Superior temporal gyrus (tissue), 1 donor: ENCODE measurements at regions not wholly inside any gene's neighbourhood (a gene's known extent, or its start where the extent isn't known, plus 50 kb on each side); places are given as distances from the start of the nearest gene placed in this dataset.
"Not testable (repeated sequence)": the region's sequence is repeated elsewhere in the genome, so short reads cannot be mapped to it uniquely, and the experiment has no call there.

Experiments
- DNase-seq: peaks from one replicate; pipeline ENCODE4 v3.0.0-alpha.2; 2016; ENCODE audit errors: extremely low spot score

DNA sequence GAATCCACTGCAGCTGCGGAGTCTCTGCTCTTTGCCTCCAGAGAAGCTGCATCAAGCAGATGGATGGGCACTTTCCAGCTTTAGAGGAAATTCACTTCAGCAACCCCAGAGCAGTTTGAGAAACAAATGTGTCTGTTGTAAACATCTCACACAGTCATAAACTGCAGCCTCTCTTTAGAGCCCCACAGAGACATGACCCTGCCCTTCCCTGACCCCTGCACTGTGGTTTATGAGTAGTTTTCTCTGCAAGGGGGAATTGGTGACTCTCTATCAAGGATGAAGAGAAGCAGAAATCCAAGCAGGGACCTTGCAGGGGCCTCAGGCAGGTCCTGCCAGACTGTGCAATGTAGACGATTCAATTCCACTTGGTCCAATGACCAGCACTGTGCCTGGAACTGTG, 160.2 kb downstream of the SH2D4B start:
- DNase-seq, result no peak

DNA sequence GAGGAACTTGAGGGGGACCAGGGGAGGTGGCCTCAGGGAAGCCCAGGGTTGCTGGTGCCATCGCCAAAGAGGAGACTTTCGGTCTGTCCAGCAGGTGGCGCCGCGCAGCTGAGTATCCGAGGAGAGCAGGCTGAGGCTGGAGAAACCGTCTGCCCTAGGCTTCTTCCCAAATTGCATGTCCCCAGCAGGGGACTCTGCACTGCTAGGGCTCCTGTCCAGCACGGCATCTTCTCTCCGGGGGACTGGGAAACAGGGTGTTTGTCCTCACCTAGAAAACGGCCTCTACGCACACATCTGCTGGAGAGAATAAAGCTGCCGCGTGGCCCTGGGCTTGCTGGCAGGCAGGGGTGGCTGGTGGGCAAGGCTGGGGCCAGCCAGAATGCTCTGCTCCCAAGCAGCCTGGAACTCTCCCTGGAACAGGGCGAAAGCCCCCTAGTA, 161.9 kb downstream of the SH2D4B start:
- peak; percentile 88 for DNase-seq

DNA sequence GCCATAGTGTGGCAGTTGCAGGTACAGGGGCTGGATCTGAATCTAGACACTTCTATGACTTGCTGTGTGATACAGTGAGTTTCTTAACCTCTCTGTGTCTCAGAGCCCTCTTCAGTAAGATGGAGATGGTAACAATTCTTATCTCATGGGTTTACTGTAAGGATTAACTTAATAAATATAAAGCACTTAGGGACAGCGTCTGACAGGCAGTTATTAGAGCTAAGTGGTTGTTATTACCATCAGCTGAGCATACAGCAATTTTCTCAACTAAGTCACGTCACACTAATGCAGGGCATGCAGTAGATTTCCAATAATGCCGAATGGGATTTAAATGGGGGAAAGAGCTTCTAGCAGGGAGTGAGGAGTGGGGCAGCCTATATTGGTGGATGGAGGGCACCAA, 162.6 kb downstream of the SH2D4B start:
- DNase-seq, result no peak

DNA sequence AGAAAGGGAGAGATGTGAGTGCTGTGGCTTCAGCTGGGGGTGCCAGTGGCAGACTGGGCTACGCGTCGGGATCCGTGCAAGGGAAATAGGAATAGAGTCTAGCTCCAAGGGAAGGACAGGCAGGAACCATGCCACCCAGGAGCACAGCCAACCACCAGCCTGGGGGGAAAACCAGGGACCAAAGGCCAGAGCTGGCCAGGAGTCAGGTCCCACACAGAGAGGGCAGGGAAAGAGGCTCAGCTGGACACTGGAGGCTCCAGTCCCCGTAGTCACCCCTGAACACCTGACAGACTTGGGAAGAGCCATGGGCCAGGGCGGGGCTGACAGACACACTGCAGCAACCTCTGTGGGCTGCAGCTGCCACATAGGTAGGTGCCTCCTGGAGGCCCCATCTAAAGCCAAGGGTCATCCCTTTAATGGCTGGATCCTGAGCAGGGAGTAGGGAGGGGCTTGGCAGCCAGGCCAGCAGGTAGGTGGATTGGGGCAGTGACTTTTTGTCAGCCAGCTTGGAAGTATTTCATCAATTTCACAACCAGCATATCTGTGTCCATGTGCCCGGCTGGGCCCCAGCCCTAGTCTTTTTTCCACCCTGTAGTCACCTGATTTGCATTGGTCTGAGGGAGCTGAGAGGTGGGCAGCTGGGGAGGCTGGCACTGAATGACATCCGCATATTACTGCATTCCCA, 163.2 kb downstream of the SH2D4B start:
- DNase-seq, result no peak

DNA sequence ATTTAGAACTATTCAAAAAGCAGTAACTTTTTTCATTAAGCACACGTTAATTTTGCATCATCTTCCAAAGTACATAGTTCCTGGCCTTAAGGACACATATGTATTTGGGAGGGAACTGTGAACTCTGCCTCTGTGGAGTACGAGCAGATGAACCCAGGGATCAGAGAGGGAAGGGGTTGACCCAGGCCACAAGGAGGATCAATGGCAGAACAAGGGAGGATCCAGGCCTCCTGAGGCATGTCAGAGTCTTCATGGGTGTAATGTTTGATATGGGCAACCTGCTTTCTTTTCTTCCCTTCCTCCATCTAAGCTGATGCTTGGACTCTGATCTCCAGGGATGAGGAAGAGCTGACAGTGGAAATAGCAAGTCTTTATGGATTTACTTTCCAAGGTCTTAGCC, 164.0 kb downstream of the SH2D4B start:
- no peak for DNase-seq

DNA sequence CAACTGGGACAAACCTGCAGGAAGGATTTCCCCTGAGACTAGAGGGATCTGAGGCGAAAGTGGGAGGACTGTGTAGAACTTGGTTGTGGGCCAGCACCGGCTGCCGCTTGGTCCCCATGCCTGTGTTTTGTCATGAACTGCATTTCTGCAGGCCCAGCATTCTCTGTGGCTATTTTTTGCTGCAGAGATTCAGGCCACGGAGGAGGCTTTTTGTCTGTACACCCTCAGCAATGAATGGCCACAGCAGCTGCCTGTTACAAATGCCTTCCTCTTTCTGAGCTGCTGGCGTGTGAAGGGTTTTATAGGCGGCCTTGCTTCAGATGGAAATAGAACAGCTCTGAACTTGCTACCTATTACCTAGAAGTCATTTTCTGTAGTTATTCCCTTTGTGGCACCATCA, 164.4 kb downstream of the SH2D4B start:
- peak; percentile 67 for DNase-seq

DNA sequence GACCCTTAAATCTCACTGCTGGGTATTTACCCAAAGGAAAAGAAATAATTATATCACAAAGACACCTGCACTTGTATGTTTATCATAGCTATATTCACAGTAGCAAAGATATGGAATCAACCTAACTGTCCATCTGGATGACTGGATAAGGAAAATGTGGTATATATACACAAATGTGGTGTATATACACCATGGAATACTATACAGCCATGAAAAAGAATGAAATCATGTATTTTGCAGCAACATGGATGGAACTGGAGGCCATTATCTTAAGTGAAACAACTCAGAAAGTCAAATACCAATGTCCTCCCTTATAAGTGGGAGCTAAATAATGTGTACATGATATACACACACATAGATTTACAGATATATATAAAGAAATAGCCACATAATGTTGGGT, 168.2 kb downstream of the SH2D4B start:
- DNase-seq, result no peak

DNA sequence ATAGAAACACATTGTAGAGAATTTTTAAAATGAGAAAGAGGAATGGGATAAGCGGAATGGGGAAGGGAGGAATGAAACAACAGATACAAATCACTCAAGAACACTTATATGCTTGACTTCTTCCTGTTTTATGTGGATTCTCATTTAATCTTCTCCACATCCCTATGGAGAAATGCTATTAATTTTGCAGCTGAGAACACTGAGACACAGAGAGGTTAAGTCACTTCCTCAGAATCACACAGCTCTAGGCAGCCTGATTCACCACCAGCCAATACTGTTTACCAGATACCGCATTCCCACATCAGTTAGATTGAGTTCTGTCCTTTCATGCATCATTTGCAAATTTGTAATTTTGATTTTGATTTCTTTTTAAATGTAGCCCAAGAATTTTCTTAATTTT, 170.5 kb downstream of the SH2D4B start:
- DNase-seq, result no peak

DNA sequence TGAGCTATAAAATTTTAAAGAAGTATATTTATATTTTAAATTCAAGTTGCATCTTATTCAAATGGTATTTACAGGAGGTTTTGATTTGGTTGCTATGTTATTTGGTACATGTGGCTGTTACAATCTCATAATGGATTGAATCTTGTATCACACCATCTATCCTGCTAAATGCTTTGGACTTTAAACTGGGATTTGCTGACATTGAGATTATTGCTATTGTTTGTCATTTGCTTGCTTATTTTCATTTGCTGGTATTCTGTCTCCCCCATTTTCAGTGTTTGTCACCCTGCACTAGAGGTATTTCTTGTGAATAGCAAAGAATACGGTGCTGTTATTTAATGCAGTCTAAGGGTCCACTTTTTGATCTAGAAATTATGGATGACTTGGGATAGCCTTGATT, 171.1 kb downstream of the SH2D4B start:
- DNase-seq, result no peak

DNA sequence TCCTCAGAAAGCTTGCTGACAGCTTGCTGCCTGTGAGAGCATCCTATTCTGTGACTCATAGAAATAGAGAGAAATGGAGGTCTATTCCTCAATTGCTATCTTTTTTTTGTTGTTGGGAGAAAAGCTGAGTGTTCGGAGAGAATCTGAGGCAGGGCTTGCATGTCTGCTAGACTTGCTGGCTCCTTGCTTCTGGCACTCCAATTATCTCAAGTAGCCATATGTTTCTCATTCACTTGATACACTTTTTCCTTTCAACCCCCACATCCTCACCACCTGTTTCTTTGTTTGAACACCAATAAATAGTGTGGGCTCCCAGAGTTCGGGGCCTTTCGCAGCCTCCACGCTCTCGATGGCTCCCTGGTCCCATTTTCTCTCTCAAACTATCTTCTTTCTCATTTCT, 172.2 kb downstream of the SH2D4B start:
- no peak for DNase-seq

DNA sequence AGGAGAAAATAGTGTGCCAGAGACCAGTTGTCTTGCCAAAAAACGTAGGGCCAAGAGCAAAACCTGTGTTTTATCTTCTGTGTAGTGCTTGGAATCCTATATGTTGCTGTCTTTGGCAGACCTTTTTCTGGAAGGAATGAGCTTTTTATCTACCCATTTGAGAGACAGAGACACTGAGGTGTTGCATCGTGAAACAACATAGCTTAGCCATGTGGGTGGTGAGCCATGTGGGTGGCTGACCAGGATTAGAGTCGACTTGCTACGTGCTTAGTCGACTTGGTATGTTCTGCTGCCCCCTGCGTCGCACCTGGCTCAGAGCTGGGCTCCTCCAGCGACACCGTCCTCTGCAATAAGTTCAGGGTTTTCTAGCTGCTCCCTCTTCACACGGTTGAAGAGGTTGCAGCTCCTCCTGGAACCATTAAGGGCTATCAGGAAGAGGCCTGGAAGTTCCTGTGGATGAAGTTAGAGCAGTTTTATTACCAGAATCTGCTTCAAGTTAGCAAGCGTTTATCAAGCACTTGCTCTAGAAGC, 175.8 kb downstream of the SH2D4B start:
- DNase-seq, result no peak

DNA sequence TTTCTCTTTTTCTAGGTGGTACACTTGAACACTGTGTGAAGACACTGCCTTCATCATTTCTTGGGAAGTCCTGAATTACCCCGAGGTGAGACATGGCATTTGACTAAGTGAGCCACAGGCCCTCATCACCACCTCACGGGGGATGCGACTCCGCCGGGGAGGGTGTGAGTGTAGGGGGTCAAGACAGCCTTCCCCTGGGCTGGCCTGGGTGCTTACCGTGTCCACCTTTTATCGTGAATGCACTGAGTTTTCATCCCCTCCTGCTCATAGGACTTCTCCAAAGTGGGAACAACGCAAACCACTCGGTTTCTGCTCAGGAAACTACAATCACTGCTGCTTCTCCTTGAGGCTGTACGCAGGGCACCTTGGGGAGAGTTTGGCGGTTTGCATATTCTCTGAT, 176.9 kb downstream of the SH2D4B start:
- DNase-seq, result no peak

DNA sequence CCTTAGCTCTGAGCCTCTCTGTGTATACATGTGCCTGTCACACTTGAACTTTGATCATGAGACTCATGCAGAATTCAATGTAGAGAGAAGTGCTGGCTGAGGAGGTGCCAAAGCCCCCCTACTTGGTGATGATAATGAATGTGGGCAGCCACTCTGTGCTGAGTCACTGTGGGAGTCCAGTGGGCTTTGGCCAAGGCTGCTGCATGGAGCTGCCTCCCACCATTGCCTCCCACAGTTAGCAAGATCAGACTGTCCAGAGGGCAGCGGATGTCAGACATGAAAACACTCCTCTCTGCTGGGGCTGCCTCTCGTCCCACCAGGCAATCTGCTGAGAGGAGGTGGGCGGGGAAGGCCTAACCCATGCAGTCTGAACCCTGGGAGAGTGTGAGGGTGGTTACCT, 180.3 kb downstream of the SH2D4B start:
- no peak for DNase-seq

DNA sequence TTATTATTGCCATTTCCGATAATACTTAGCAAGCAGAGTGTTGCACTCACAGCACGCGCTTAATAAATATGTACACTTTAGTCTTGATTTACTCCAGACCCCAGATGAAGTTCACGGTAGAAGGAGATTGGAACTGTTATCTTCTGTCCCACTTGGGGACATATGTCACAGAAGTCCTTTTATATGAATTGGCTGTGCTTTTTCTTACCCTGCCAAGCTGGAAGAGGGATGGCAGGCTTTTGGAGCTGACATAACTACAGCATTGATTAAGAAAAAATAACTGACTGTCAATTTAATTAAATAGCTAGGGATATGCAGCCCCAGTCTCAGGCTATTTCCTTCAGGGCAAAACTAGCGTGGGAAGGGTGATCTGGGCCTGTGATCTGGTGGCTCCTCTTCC, 182.2 kb downstream of the SH2D4B start:
- DNase-seq, result no peak

DNA sequence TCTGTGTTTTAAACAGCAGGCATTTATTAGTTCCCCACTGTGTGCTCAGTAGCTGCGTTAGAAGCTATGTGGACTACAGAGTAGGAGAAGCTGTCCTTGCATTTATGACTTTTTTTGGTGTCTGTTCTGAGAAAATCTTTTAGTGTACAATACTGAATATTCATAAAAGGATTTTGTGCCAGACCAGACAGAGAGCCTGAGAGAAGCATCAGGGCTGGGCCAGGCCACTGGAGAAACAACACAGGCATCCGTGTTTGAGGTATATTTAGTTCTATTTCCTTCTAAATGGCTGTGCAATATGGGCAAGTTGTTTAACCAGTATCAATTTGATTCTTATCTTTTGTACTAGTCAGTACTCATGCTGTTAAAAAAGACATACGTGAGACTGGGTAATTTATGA, 182.8 kb downstream of the SH2D4B start:
- DNase-seq, result no peak

DNA sequence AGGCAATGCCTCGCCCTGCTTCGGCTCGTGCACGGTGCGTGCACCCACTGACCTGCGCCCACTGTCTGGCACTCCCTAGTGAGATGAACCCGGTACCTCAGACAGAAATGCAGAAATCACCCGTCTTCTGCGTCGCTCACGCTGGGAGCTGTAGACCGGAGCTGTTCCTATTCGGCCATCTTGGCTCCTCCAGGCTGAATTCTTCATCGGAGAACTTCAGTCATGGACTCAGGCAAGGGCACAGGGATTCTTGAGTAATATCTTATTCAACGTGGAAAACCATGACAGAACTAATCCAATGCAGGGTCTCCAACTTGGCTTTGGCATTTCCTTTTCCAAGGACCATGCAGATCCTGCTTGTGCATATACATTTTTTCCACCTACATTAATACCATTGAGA, 190.7 kb downstream of the SH2D4B start:
- DNase-seq, result not testable (repeated sequence)

DNA sequence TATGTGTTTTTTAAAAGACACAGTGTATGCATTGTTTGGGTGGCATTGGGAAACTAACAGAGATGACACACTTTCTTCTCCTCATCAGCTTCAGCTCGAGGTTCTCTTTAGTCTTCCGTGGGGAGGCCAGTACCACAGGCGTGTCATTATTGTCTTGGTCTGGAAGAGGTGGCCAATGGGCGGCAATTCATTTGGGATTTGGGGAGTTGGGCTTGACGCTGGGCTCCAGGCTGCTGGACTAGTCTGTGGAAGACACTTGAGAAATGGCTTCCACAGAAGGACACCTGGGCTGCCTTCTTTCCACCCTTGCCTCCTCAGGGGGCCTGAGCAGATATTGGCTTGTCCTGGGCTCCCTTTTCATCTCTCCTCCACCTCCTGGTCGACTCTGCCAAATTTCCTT, 192.2 kb downstream of the SH2D4B start:
- no peak for DNase-seq

DNA sequence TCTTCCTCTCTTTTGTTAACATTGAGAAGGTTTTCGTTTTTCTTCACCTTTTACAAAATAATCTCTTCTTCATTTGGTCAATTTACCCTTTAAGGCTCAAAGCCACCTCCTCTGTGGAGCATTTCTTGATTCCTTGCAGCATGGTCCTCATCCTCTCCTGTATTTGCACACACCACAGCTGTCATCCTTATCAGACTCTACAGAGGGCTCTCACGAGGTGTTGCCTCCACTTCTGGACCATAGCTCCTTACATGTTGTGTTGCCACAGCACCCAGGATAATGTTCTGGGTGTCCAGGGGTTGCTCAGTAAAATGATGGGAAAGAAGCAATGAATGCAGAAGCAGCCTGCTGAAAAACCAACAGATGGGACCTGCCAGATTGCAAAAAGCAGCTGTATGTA, 192.8 kb downstream of the SH2D4B start:
- no peak for DNase-seq

DNA sequence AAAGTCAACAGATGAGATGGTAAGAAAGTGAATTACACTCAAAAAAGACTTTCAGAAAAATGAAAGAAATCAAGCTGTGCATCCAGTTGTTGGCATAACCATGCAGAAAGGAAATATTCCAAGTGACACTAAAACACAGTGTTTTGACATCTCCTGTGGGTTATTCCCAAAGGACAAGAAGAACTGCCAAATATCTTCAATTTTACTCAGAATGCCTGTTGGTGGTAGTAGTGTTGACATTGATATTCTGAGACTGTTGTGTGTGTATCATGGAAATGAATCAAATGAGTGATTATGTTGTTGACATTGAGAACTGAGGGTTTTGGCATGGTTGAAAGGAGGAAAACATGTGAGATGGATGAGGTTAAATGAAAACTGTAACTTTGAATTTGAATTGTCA, 196.9 kb downstream of the SH2D4B start:
- DNase-seq, result no peak

DNA sequence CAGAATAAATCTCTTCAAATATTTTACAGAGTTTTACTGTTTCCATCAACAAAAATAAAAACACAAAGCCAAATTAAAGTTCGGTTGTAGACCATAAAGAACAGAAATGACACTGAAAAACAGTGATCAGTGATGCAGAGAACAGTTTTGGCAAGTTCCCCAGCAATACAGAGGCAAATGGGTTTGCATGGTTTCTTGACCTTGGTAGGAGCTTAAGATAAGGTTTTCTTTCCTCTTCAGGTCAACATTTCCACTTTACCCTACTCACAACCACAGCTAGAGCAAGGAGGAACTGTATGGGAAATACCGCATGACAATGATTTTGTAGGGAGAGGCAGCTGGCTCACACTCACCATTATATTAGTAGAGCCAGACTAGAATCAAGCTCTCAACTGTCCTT, 199.5 kb downstream of the SH2D4B start:
- no peak for DNase-seq

DNA sequence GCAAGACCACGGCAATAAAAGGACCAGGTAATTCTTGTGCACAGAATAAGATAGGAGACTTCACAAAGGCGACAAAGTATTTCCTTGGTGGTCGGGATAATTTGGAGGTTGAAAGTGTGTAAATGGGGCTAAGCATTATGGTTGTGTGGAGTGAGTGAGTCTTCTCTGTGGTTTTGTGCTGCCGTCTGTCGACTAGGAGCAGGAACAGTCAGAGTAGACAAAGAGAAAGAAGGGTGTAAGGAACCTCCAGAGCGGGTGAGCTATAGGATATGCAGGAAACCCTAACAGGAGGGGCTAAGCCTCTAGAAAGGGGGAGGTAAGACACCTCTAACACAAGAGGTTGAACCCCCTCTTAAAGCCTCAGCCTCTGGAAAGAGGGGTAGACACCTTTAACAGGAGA, 201.6 kb downstream of the SH2D4B start:
- DNase-seq, result no peak

DNA sequence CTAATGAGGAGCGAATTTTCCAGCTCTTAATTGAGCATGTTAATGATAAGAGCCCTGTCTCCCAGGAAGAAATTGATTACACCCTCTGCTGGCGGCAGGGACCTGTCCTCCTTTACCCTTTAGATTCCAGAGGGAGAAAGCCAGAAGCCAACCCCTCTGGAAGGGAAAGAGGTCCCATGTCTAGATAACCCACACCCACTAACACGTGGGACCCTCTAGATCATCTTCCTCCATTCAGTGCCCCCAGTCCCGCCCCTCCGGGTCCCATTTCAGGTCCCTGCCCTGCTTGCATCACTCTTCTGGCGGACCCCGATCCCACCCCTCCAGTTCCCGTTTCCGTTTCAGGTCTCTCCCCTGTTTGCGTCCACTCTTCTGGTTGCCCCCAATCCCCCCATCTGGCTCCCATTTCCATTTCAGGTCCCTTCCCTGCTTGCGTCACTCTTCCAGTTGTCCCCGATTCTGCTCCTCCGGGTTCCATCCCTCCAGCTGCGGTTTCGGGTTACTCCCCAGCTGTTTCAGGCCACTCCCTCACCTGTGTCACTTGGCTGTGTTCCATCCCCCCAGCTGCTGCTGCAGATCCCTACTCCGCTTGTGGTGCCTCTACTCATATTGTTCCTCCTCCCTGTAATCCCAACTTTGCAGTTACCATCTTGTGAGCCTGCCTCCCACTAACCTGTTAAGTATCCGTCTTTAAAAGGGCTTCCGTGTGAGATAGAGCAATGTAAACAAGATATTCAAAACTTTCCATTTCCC, 202.4 kb downstream of the SH2D4B start:
- no peak for DNase-seq

DNA sequence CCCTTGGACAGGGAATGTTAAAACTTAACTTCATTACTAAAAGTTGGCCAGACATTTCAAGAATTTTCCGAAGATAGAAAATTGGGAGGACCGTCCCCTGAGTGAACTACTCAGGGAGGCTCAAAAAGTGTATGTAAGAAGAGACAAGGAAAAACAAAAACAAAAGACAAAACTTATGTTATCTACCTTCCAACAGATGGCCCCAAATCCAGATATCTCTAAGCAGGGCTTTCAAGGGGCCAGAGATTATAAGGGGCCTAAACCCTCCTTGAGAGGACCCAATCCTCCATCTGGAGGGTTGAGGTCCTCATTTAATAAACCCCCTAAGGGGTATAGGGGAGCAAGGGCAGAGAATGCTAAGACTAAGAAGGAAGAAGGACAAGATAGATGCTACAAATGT, 203.6 kb downstream of the SH2D4B start:
- DNase-seq, result no peak
